Islet of Langerhans (tissue), 1 donor: ENCODE measurements at regions not wholly inside any gene's neighbourhood (a gene's known extent, or its start where the extent isn't known, plus 50 kb on each side); places are given as distances from the start of the nearest gene placed in this dataset.

ENCODE experiments used
- FAIRE-seq: peaks from one replicate; lab custom pipeline; 2011; peaks lifted over from hg19 to GRCh38; lab: Jason Lieb, UNC

- FAIRE-seq, result peak; percentile 79
These were observed 434.7 kb downstream of the TNS3 start for GRCh38 chr7:47147213-47147631.

- FAIRE-seq, result no peak
These were observed 435.9 kb downstream of the TNS3 start for GRCh38 chr7:47145982-47146381.

GRCh38 chr7:47145186-47145725, 436.7 kb downstream of the TNS3 start:
- no peak for FAIRE-seq

- no peak for FAIRE-seq
These were observed 438.6 kb downstream of the TNS3 start for GRCh38 chr7:47143339-47143738.

GRCh38 chr7:47142867-47143175, 439.1 kb downstream of the TNS3 start:
- no peak for FAIRE-seq

- FAIRE-seq, result no peak
These were observed 439.6 kb downstream of the TNS3 start for GRCh38 chr7:47142169-47142866.

- FAIRE-seq, result no peak
These were observed 449.4 kb downstream of the TNS3 start for GRCh38 chr7:47132471-47132870.

GRCh38 chr7:47128700-47129099, 453.2 kb downstream of the TNS3 start:
- no peak for FAIRE-seq

GRCh38 chr7:47125529-47125928, 456.4 kb downstream of the TNS3 start:
- FAIRE-seq, result no peak

GRCh38 chr7:47119261-47119865, 462.5 kb downstream of the TNS3 start:
- FAIRE-seq, result no peak

- no peak for FAIRE-seq
These were observed 477.7 kb downstream of the TNS3 start for GRCh38 chr7:47104206-47104549.

GRCh38 chr7:47103498-47104205, 478.3 kb downstream of the TNS3 start:
- FAIRE-seq, result no peak

- no peak for FAIRE-seq
These were observed 479.5 kb downstream of the TNS3 start for GRCh38 chr7:47102331-47102841.

GRCh38 chr7:47100817-47101435, 481.0 kb downstream of the TNS3 start:
- FAIRE-seq, result no peak

GRCh38 chr7:47100148-47100816, 481.6 kb downstream of the TNS3 start:
- no peak for FAIRE-seq

- no peak for FAIRE-seq
These were observed 484.5 kb downstream of the TNS3 start for GRCh38 chr7:47097431-47097830.

GRCh38 chr7:47095946-47096345, 486.0 kb downstream of the TNS3 start:
- FAIRE-seq, result no peak

GRCh38 chr7:47094462-47094861, 487.4 kb downstream of the TNS3 start:
- FAIRE-seq, result no peak

GRCh38 chr7:47093320-47094234, 488.3 kb downstream of the TNS3 start:
- no peak for FAIRE-seq

- no peak for FAIRE-seq
These were observed 489.6 kb downstream of the TNS3 start for GRCh38 chr7:47092336-47092735.

- FAIRE-seq, result no peak
These were observed 490.8 kb downstream of the TNS3 start for GRCh38 chr7:47091141-47091540.
